HG02571 (cell line): ENCODE measurements at regions not wholly inside any gene's neighbourhood (a gene's known extent, or its start where the extent isn't known, plus 50 kb on each side); places are given as distances from the start of the nearest gene placed in this dataset.
A peak's percentile ranks its signal among the peaks of the same experiment; 100 is the strongest.

Experiments used
- ATAC-seq: cut with Tn5 transposase; IDR thresholded peaks from one replicate; pipeline ENCODE4 v1.9.1; 2021; ENCODE audit warnings: mild to moderate bottlenecking, moderate library complexity; ENCODE audit not compliant: unreplicated experiment

- no peak for ATAC-seq
Measured at GRCh38 chr7:118563311-118563710, 338.8 kb downstream of the ANKRD7 start.

- no peak for ATAC-seq
Measured at GRCh38 chr7:118572604-118573003, 348.1 kb downstream of the ANKRD7 start.

- ATAC-seq: no peak
Measured at GRCh38 chr7:118573085-118573484, 348.6 kb downstream of the ANKRD7 start.

- no peak for ATAC-seq
Measured at GRCh38 chr7:118575393-118575948, 351.0 kb downstream of the ANKRD7 start.

- no peak for ATAC-seq
Measured at GRCh38 chr7:118580743-118581382, 356.4 kb downstream of the ANKRD7 start.

GRCh38 chr7:118583641-118584040 lies 359.1 kb downstream of the ANKRD7 start:
- no peak for ATAC-seq

- no peak for ATAC-seq
Measured at GRCh38 chr7:118586248-118586647, 361.7 kb downstream of the ANKRD7 start.

GRCh38 chr7:118590107-118590506 lies 365.6 kb downstream of the ANKRD7 start:
- peak; percentile 72 for ATAC-seq

GRCh38 chr7:118602090-118602489 lies 377.6 kb downstream of the ANKRD7 start:
- no peak for ATAC-seq

- no peak for ATAC-seq
Measured at GRCh38 chr7:118606602-118607001, 382.1 kb downstream of the ANKRD7 start.

- no peak for ATAC-seq
Measured at GRCh38 chr7:118609207-118609606, 384.7 kb downstream of the ANKRD7 start.

- no peak for ATAC-seq
Measured at GRCh38 chr7:118615681-118616080, 391.2 kb downstream of the ANKRD7 start.

- no peak for ATAC-seq
Measured at GRCh38 chr7:118621810-118622360, 397.4 kb downstream of the ANKRD7 start.

- no peak for ATAC-seq
Measured at GRCh38 chr7:118626739-118627138, 402.2 kb downstream of the ANKRD7 start.

GRCh38 chr7:118627467-118627866 lies 403.0 kb downstream of the ANKRD7 start:
- ATAC-seq: no peak

GRCh38 chr7:118629898-118630438 lies 405.5 kb downstream of the ANKRD7 start:
- ATAC-seq: no peak

- ATAC-seq: no peak
Measured at GRCh38 chr7:118642396-118642795, 417.9 kb downstream of the ANKRD7 start.

- ATAC-seq: no peak
Measured at GRCh38 chr7:118644346-118644745, 419.8 kb downstream of the ANKRD7 start.

- ATAC-seq: no peak
Measured at GRCh38 chr7:118648002-118648401, 423.5 kb downstream of the ANKRD7 start.

GRCh38 chr7:118657391-118658005 lies 433.0 kb downstream of the ANKRD7 start:
- ATAC-seq: peak; percentile 76

GRCh38 chr7:118662266-118662665 lies 437.8 kb downstream of the ANKRD7 start:
- ATAC-seq: no peak

- no peak for ATAC-seq
Measured at GRCh38 chr7:118664498-118664897, 440.0 kb downstream of the ANKRD7 start.
